CD4-positive, alpha-beta memory T cell (primary cell): ENCODE measurements at regions not wholly inside any gene's neighbourhood (a gene's known extent, or its start where the extent isn't known, plus 50 kb on each side); places are given as distances from the start of the nearest gene placed in this dataset.
"Not testable (repeated sequence)": the region's sequence is repeated elsewhere in the genome, so short reads cannot be mapped to it uniquely, and the experiment has no call there.

Source experiments
- CTCF ChIA-PET: fragments of 350-600 bp; sonication (Branson Sonifier 250); formaldehyde crosslinking; loops from one replicate; lab custom pipeline; 2021; ENCODE audit warnings: inconsistent platforms; ENCODE audit not compliant: partially characterized antibody; lab: Charles Lee
- POLR2A ChIA-PET: fragments of 350-600 bp; sonication (Branson Sonifier 250); formaldehyde crosslinking; loops from one replicate; lab custom pipeline; 2021; ENCODE audit not compliant: partially characterized antibody; lab: Charles Lee
- DNase-seq, 5 donors: peaks; one replicate each; pipeline versions ENCODE4 v3.0.0 to v3.0.0-alpha.2; 2020 to 2022; ENCODE audit warnings: mixed read lengths in 1 of 5
- H3K27ac ChIP-seq: one replicate; pipeline ENCODE4 v1.7.0; 2013; ENCODE audit warnings: low read depth, low read length
- H3K27me3 ChIP-seq: 2 replicates; pipeline ENCODE4 v1.7.0; 2013; ENCODE audit warnings: mild to moderate bottlenecking, low read length, moderate library complexity; ENCODE audit not compliant: insufficient read depth
- H3K36me3 ChIP-seq: 2 replicates; pipeline ENCODE4 v1.7.0; 2013; ENCODE audit warnings: mild to moderate bottlenecking, low read length, moderate library complexity; ENCODE audit not compliant: insufficient read depth
- H3K4me1 ChIP-seq: 2 replicates; pipeline ENCODE4 v1.7.0; 2013; ENCODE audit warnings: mild to moderate bottlenecking, low read length, moderate library complexity; ENCODE audit not compliant: insufficient read depth
- H3K4me3 ChIP-seq, 2 donors: one replicate each; pipeline ENCODE4 v1.7.0; 2013; ENCODE audit warnings: low read length in 2 of 2, mild to moderate bottlenecking in 1 of 2
- H3K9me3 ChIP-seq, 2 donors: one replicate each; pipeline ENCODE4 v1.7.0; 2013; ENCODE audit warnings: low read length in 2 of 2, control low read depth in 1 of 2; ENCODE audit not compliant: control insufficient read depth in 1 of 2
- H3K27ac Mint-ChIP-seq, 7 donors: one replicate each; pipeline ENCODE4 v1.8.0; 2020 to 2021; ENCODE audit warnings: mixed read lengths in 7 of 7, mild to moderate bottlenecking in 6 of 7, inconsistent platforms in 3 of 7, moderate library complexity in 3 of 7
- H3K27me3 Mint-ChIP-seq, 2 donors: one replicate each; pipeline ENCODE4 v1.8.0; 2020 to 2021; ENCODE audit warnings: mixed read lengths in 2 of 2
- H3K36me3 Mint-ChIP-seq, 2 donors: one replicate each; pipeline ENCODE4 v1.8.0; 2020 to 2021; ENCODE audit warnings: mixed read lengths in 2 of 2, inconsistent platforms in 1 of 2, mild to moderate bottlenecking in 1 of 2
- H3K4me1 Mint-ChIP-seq, 4 donors: one replicate each; pipeline ENCODE4 v1.8.0; 2020 to 2021; ENCODE audit warnings: mixed read lengths in 4 of 4, mild to moderate bottlenecking in 1 of 4
- H3K4me3 Mint-ChIP-seq, 8 donors: one replicate each; pipeline ENCODE4 v1.8.0; 2020 to 2021; ENCODE audit warnings: mixed read lengths in 8 of 8, mild to moderate bottlenecking in 7 of 8, moderate library complexity in 6 of 8, inconsistent platforms in 3 of 8
- H3K9me3 Mint-ChIP-seq, 8 donors: one replicate each; pipeline ENCODE4 v1.8.0; 2020 to 2021; ENCODE audit warnings: mixed read lengths in 8 of 8, mild to moderate bottlenecking in 5 of 8, inconsistent platforms in 3 of 8, moderate library complexity in 1 of 8
- intact Hi-C: fragments of 100-400 bp; cut with micrococcal nuclease; formaldehyde crosslinking; loops from one replicate; pipeline ENCODE4 v1.15.1; 2023

DNA sequence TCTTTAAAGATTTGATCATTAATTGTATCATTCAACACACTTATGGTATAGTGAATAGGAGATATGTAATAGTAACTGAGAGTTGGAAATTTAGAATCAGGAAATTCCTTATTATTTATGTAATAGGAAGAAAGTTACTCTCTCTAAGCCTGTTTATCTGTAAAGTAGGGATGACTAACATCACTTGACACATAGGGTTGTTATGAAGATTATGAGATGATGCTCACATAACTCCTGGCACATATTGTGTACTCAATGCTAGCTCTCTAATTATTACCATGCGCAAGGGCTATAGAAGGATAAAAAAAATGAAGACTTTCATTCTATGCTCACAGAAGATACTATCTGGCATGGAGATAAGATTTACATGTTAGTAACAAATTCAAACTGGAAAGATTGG, 149.9 kb downstream of the ISOC1 start:
- no peaks in the 10 kb centered on the region for H3K4me1 ChIP-seq
- no peaks in the 10 kb centered on the region for H3K27me3 Mint-ChIP-seq
- no peak overlapping the region for H3K27ac ChIP-seq
- H3K27ac Mint-ChIP-seq = no peak overlapping the region
- H3K4me3 Mint-ChIP-seq = no peak overlapping the region
- ChIA-PET POLR2A (no interaction called here), CTCF (no interaction called here)
- H3K36me3 Mint-ChIP-seq = no peaks in the 10 kb centered on the region
- H3K4me3 ChIP-seq = no peak overlapping the region
- peaks cover 0 to 4% (median 0%) of the 10 kb centered on the region in 8 donors for H3K9me3 Mint-ChIP-seq
- H3K4me1 Mint-ChIP-seq = no peaks in the 10 kb centered on the region
- no peaks in the 10 kb centered on the region for H3K36me3 ChIP-seq
- no peaks in the 10 kb centered on the region for H3K9me3 ChIP-seq
- DNase-seq = no peak
- no peaks in the 10 kb centered on the region for H3K27me3 ChIP-seq
- intact Hi-C loops = no loop called here

DNA sequence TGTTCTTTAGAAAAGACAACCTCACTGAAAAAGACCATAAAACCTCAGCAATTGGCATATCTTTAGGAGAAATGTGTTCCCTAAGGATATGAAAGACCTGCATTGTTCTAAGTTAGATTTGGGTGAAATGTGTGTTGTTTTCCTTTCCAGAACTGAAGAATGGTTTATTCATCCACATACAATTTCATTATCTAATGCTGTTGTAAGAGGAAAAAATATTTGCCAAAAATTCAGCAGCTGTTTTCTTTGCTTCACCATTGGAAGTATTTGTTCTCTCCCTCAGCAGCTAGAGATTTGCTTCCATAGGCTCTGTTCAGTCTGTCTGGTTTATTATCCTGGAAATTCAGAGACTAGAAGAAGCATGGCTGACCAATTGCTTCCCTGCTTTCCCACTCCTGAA, 150.9 kb downstream of the ISOC1 start:
- H3K36me3 Mint-ChIP-seq = no peaks in the 10 kb centered on the region
- no peak overlapping the region for H3K4me3 ChIP-seq
- H3K9me3 Mint-ChIP-seq = peaks cover 0 to 4% (median 0%) of the 10 kb centered on the region in 8 donors
- H3K27me3 Mint-ChIP-seq = no peaks in the 10 kb centered on the region
- no peaks in the 10 kb centered on the region for H3K4me1 Mint-ChIP-seq
- no peak for DNase-seq
- no peak overlapping the region for H3K4me3 Mint-ChIP-seq
- ChIA-PET POLR2A (no interaction called here), CTCF (no interaction called here)
- no peak overlapping the region for H3K27ac ChIP-seq
- H3K27ac Mint-ChIP-seq = no peak overlapping the region
- intact Hi-C loops = no loop called here
- H3K27me3 ChIP-seq = no peaks in the 10 kb centered on the region
- no peaks in the 10 kb centered on the region for H3K4me1 ChIP-seq
- no peaks in the 10 kb centered on the region for H3K36me3 ChIP-seq
- H3K9me3 ChIP-seq = no peaks in the 10 kb centered on the region

DNA sequence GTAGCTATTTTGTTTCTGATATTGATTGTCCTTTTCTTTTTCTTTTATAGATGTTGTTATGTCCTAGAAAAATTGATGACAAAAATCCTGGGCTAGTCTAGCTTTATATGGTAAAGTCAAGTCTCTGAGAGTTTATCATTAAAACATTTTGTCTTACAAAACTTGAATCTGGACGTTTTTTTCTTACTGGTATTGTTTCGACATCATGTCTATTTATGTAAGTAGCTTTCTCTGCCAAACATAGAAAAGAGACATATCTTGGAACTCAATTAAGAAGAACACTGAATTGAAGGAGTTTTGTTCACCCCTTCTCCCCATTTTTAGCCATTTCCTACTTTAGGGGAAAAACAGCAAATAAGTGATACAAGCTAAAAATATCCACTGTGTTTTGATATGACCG, 151.5 kb downstream of the ISOC1 start:
- intact Hi-C loops = no loop called here
- CTCF ChIA-PET = no interaction called here
- POLR2A ChIA-PET = no interaction called here
- Histone ChIP-seq H3K27ac (no peak overlapping the region), H3K9me3 (no peaks in the 10 kb centered on the region), H3K4me1 (no peaks in the 10 kb centered on the region), H3K36me3 (no peaks in the 10 kb centered on the region), H3K4me3 (no peak overlapping the region), H3K27me3 (no peaks in the 10 kb centered on the region)
- no peak overlapping the region for H3K27ac Mint-ChIP-seq
- H3K27me3 Mint-ChIP-seq = no peaks in the 10 kb centered on the region
- peaks cover 0 to 4% (median 0%) of the 10 kb centered on the region in 8 donors for H3K9me3 Mint-ChIP-seq
- DNase-seq = no peak
- H3K4me3 Mint-ChIP-seq = no peak overlapping the region
- H3K4me1 Mint-ChIP-seq = no peaks in the 10 kb centered on the region
- H3K36me3 Mint-ChIP-seq = no peaks in the 10 kb centered on the region

DNA sequence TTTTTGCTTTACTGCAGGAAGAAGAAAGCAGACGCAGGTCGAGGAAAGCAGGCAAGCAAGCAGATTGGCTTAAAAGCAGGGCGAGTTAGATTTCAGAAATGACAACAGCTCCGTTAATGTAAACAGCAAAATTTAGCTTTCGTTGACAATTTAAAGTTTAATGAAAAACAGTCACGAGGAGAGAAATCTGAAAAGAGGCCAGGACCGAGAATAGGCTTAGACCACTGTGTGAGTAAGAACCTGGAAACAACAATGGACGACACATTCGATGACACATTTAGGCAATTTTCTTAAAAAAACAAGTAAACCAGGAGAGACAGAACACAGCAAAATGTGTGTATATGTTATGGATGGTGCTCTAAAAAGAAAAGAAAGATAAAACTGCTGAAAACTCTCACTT, 155.3 kb downstream of the ISOC1 start:
- H3K27ac Mint-ChIP-seq = no peak overlapping the region
- no peaks in the 10 kb centered on the region for H3K27me3 ChIP-seq
- H3K36me3 Mint-ChIP-seq = no peaks in the 10 kb centered on the region
- no peaks in the 10 kb centered on the region for H3K4me1 ChIP-seq
- no peaks in the 10 kb centered on the region for H3K36me3 ChIP-seq
- DNase-seq = no peak
- H3K27me3 Mint-ChIP-seq = no peaks in the 10 kb centered on the region
- intact Hi-C loops = no loop called here
- no peaks in the 10 kb centered on the region for H3K4me1 Mint-ChIP-seq
- no peak overlapping the region for H3K4me3 Mint-ChIP-seq
- peaks cover 2 to 28% (median 9%) of the 10 kb centered on the region in 8 donors for H3K9me3 Mint-ChIP-seq
- no peak overlapping the region for H3K4me3 ChIP-seq
- CTCF ChIA-PET = no interaction called here
- no peak overlapping the region for H3K27ac ChIP-seq
- POLR2A ChIA-PET = no interaction called here
- H3K9me3 ChIP-seq = no peaks in the 10 kb centered on the region

DNA sequence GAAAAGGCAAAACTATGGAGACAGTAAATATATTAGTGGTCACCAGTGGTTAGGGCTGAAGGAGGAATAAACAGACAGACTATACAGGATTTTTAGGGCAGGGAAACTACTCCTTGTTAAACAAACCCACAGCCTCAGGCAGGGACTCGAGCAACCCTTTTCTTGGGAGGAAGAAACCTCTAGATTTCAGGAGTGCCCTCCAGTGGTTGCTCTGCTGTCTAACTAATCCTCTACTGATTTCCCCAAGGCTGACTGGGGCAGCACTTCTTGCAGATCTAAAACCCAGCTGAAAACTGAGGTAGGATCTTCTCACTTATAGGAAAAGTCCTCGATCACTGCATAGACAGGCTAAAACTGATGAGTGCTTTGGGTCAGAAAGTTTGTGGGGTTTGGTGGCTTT, 176.8 kb downstream of the ISOC1 start:
- intact Hi-C loops = no loop called here
- Histone ChIP-seq H3K27ac (no peak overlapping the region), H3K27me3 (no peaks in the 10 kb centered on the region), H3K9me3 (no peaks in the 10 kb centered on the region), H3K4me1 (no peaks in the 10 kb centered on the region), H3K36me3 (no peaks in the 10 kb centered on the region), H3K4me3 (no peak overlapping the region)
- no peak for DNase-seq
- Mint-ChIP-seq H3K27me3 (peaks cover 0 to 1% of the 10 kb centered on the region in 2 donors), H3K4me3 (no peak overlapping the region), H3K4me1 (no peaks in the 10 kb centered on the region), H3K36me3 (no peaks in the 10 kb centered on the region), H3K9me3 (peaks cover 0 to 3% (median under 1%) of the 10 kb centered on the region in 8 donors), H3K27ac (no peak overlapping the region)
- CTCF ChIA-PET = no interaction called here
- POLR2A ChIA-PET = no interaction called here

DNA sequence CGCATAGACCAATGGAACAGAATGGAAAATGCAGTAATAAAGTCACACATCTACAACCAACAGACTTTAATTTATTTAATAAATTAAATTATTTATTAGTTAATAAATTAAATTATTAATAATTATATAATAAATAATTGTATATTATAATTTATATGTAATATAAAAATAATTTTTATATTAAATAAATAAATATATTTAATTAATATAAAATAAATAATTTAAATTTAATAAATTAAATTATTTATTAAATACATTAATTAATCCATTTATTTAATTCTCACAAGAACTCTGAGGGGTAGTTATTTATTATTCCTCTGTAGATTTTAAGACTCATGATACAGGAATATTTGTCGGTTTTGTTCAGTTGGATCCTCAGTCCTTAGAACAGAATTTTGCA, 176.1 kb upstream of the ADAMTS19 start:
- POLR2A ChIA-PET = no interaction called here
- H3K9me3 Mint-ChIP-seq = peaks cover 0 to 30% (median 14%) of the 10 kb centered on the region in 8 donors
- no peaks in the 10 kb centered on the region for H3K4me1 ChIP-seq
- H3K4me1 Mint-ChIP-seq = no peaks in the 10 kb centered on the region
- H3K27me3 ChIP-seq = no peaks in the 10 kb centered on the region
- no peak overlapping the region for H3K4me3 Mint-ChIP-seq
- H3K27ac ChIP-seq = no peak overlapping the region
- intact Hi-C loops = no loop called here
- no peak overlapping the region for H3K27ac Mint-ChIP-seq
- H3K36me3 ChIP-seq = no peaks in the 10 kb centered on the region
- H3K4me3 ChIP-seq = no peak overlapping the region
- DNase-seq = no peak
- no peaks in the 10 kb centered on the region for H3K36me3 Mint-ChIP-seq
- H3K9me3 ChIP-seq = no peaks in the 10 kb centered on the region
- no peaks in the 10 kb centered on the region for H3K27me3 Mint-ChIP-seq
- CTCF ChIA-PET = no interaction called here

DNA sequence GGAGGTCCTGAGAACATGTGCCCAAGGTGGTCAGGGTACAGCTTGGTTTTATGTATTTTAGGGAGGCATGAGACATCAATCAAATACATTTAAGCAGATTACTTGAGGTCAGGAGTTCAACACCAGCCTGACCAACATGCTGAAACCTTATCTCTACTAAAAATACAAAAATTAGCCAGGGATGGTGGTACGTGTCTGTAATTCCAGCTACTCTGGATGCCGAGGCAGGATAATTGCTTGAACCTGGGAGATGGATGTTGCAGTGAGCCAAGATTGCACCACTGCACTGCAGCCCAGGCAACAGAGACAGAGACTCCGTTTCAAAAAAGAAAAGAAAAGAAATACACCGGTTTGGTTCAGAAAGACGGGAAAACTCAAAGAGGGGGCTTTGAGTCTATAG, 165.9 kb upstream of the ADAMTS19 start:
- CTCF ChIA-PET, POLR2A ChIA-PET: not testable (repeated sequence)

DNA sequence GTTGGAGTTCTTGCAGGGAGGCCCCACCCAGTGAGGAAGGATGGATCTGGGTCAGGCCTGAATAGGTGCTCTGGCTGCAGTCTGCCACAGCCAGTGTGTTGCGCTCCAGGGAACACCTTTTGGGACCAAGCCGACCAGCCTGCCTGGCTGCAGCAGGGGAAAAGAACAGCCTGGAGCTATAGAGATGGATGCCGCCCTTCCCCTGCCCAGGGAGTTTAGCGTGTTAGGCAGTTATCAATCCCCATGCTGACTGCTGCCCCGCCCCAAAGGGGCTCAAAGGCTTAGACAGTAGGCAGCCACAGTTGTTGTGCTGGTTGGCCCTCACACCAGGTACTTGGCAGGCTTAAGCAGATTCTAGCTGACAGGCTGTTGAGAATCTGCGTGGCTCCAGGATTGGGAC, 153.4 kb upstream of the ADAMTS19 start:
- Histone ChIP-seq H3K4me1 (no peaks in the 10 kb centered on the region), H3K27ac (no peak overlapping the region), H3K4me3 (no peak overlapping the region), H3K27me3 (no peaks in the 10 kb centered on the region), H3K36me3 (no peaks in the 10 kb centered on the region), H3K9me3 (peaks cover 0 to 4% of the 10 kb centered on the region in 2 donors)
- intact Hi-C loops = no loop called here
- POLR2A ChIA-PET = no interaction called here
- Mint-ChIP-seq H3K27ac (no peak overlapping the region), H3K4me1 (no peaks in the 10 kb centered on the region), H3K36me3 (peaks cover 0 to 4% of the 10 kb centered on the region in 2 donors), H3K27me3 (no peaks in the 10 kb centered on the region), H3K4me3 (no peak overlapping the region), H3K9me3 (peaks cover 4 to 42% (median 30%) of the 10 kb centered on the region in 8 donors)
- CTCF ChIA-PET = no interaction called here
- DNase-seq = no peak

More for the DNA sequence above, 165.9 kb upstream of the ADAMTS19 start:
- H3K27ac Mint-ChIP-seq, H3K4me1 ChIP-seq, DNase-seq, H3K4me3 ChIP-seq, H3K9me3 ChIP-seq, H3K36me3 ChIP-seq, H3K27me3 ChIP-seq, H3K4me1 Mint-ChIP-seq, H3K27ac ChIP-seq, H3K4me3 Mint-ChIP-seq, H3K27me3 Mint-ChIP-seq, intact Hi-C loops, H3K36me3 Mint-ChIP-seq: not testable (repeated sequence)
- peaks cover 0 to 52% (median 26%) of the 10 kb centered on the region in 8 donors for H3K9me3 Mint-ChIP-seq
